ENCODE measurements at regions not wholly inside any gene's neighbourhood (a gene's known extent, or its start where the extent isn't known, plus 50 kb on each side); places are given as distances from the start of the nearest gene placed in this dataset.
A peak's percentile ranks its signal among the peaks of the same experiment; 100 is the strongest.

- Histone ChIP-seq H3K9me3 (ENCODE audit: control insufficient read depth in 4 of 4, low read length in 3 of 4) (no peaks in the 10 kb centered on the region), H3K36me3 (ENCODE audit: control insufficient read depth in 4 of 4, insufficient read depth in 3 of 4, low read depth in 1 of 4, low read length in 3 of 4) (no peaks in the 10 kb centered on the region), H3K27me3 (ENCODE audit: control insufficient read depth in 4 of 4, insufficient read depth in 4 of 4, low read length in 3 of 4) (no peaks in the 10 kb centered on the region), H3K9ac (ENCODE audit: low read depth in 1 of 2, low read length in 2 of 2) (no peak overlapping the region), H3K27ac (ENCODE audit: low read depth in 1 of 2, low read length in 2 of 2) (peak overlapping the region in 1 of 2 donors; percentile 49), H3K4me1 (ENCODE audit: control insufficient read depth in 4 of 4, insufficient read depth in 4 of 4, low read length in 3 of 4) (peaks cover 3 to 16% (median 15%) of the 10 kb centered on the region in 4 donors), H3K4me3 (ENCODE audit: low read depth in 1 of 3, low read length in 3 of 3) (no peak overlapping the region)
- no peak for DNase-seq (ENCODE audit: low spot score)
- TF ChIP-seq ZBTB33 (IDR thresholded peaks at IDR 0.05): no peak
- TF ChIP-seq ATF3 (IDR thresholded peaks at IDR 0.05): no peak
- no peak for TF ChIP-seq JUND (IDR thresholded peaks at IDR 0.05)
- TF ChIP-seq FOXA1 (IDR thresholded peaks at IDR 0.05): no peak
- no peak for TF ChIP-seq HNF4A (conservative IDR thresholded peaks at IDR 0.05)
- no peak for TF ChIP-seq HNF4G (IDR thresholded peaks at IDR 0.05)
- TF ChIP-seq TAF1 (conservative IDR thresholded peaks at IDR 0.05): no peak
- TF ChIP-seq SP1 (IDR thresholded peaks at IDR 0.05): peak; percentile 42
- no peak for TF ChIP-seq EGR1 (IDR thresholded peaks at IDR 0.05; ENCODE audit: low read depth in 2 of 2)
- TF ChIP-seq CTCF (IDR thresholded peaks at IDR 0.05; ENCODE audit: low read depth, low read length, missing input control): no peak
- TF ChIP-seq NR2F2 (IDR thresholded peaks at IDR 0.05): peak; percentile 51
- no peak for TF ChIP-seq YY1 (IDR thresholded peaks at IDR 0.05)
- TF ChIP-seq MAX (IDR thresholded peaks at IDR 0.05): peak; percentile 21
- TF ChIP-seq REST (IDR thresholded peaks at IDR 0.05): no peak
- peak; percentile 38 to 56 for TF ChIP-seq RXRA (IDR thresholded peaks at IDR 0.05)
- TF ChIP-seq GABPA (IDR thresholded peaks at IDR 0.05 in 1 of 2, conservative IDR thresholded peaks at IDR 0.05 in 1 of 2): no peak
- TF ChIP-seq RAD21 (IDR thresholded peaks at IDR 0.05): peak; percentile 18 to 22
- TF ChIP-seq FOXA2 (IDR thresholded peaks at IDR 0.05): no peak
- WGBS: 71% methylated on average over 3 of the region's 3 CpGs
Observed at GRCh38 chr2:226446406-226447001, 353.1 kb downstream of the IRS1 start.

Measured in liver (tissue), 8 donors.